Retinal pigment epithelial cell (primary cell): ENCODE measurements at regions not wholly inside any gene's neighbourhood (a gene's known extent, or its start where the extent isn't known, plus 50 kb on each side); places are given as distances from the start of the nearest gene placed in this dataset.

Experiments used
- DNase-seq: peaks from one replicate; pipeline ENCODE4 v3.0.0-alpha.2; 2010; ENCODE audit warnings: low read depth
- H3K4me3 ChIP-seq: 2 replicates; pipeline ENCODE4 v1.5.1; 2011; ENCODE audit warnings: mild to moderate bottlenecking, low read length, control low read depth, moderate library complexity
- CTCF ChIP-seq: conservative IDR thresholded peaks from 2 replicates; pipeline ENCODE4 v1.5.1; 2011; ENCODE audit warnings: low read depth, low read length, control low read depth, inconsistent platforms

- H3K4me3 ChIP-seq, result no peak overlapping the region
- no peak for DNase-seq
- TF ChIP-seq CTCF, result no peak
Observed at GRCh38 chr18:4589056-4589800, 134.1 kb upstream of the DLGAP1 start.

GRCh38 chr18:4587204-4587603, 132.1 kb upstream of the DLGAP1 start:
- TF ChIP-seq CTCF, result no peak
- DNase-seq, result no peak
- no peak overlapping the region for H3K4me3 ChIP-seq

- H3K4me3 ChIP-seq, result no peak overlapping the region
- DNase-seq, result no peak
- TF ChIP-seq CTCF, result no peak
Observed at GRCh38 chr18:4586731-4587130, 131.6 kb upstream of the DLGAP1 start.

GRCh38 chr18:4582431-4583335, 127.6 kb upstream of the DLGAP1 start:
- no peak for DNase-seq
- no peak overlapping the region for H3K4me3 ChIP-seq
- no peak for TF ChIP-seq CTCF

GRCh38 chr18:4581966-4582365, 126.9 kb upstream of the DLGAP1 start:
- TF ChIP-seq CTCF, result no peak
- no peak for DNase-seq
- no peak overlapping the region for H3K4me3 ChIP-seq

GRCh38 chr18:4578449-4578848, 123.3 kb upstream of the DLGAP1 start:
- TF ChIP-seq CTCF, result no peak
- no peak for DNase-seq
- no peak overlapping the region for H3K4me3 ChIP-seq
